ENCODE measurements at regions not wholly inside any gene's neighbourhood (a gene's known extent, or its start where the extent isn't known, plus 50 kb on each side); places are given as distances from the start of the nearest gene placed in this dataset.
A peak's percentile ranks its signal among the peaks of the same experiment; 100 is the strongest.

DNA sequence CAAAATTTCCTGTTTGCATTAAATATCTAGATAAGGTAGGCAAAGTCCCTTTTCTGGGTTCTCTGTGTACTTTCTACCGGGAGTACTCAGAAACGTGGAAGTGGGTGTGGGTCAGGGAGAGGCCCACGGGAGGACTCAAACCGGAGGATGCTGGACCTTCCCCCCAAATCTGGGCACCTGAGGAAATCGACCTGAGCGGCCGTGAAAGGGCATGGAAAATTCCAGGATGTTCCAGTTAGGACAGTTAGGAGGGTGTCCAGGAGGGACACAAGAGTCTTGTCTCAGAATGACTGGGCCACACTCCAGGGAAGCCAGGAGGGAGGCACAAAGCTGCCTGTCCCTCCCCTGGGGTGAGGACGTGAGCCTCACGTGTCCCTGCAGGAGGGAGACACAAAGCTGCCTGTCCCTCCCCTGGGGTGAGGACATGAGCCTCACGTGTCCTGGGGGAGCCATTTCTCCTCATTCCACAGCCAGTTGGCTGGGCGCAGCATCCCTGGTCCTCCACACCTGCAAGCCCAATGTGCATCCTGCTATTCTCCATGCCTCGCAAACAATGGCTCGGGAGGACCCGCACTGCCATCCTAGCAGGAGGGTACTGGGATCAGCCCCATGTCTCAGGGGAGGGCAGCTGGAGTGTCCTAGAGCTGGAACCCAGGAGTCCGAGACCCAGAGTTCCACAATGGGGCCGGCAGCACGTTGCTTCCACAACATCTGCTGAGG, 190.5 kb upstream of the PPP2R2D start:
- no peak for DNase-seq

DNA sequence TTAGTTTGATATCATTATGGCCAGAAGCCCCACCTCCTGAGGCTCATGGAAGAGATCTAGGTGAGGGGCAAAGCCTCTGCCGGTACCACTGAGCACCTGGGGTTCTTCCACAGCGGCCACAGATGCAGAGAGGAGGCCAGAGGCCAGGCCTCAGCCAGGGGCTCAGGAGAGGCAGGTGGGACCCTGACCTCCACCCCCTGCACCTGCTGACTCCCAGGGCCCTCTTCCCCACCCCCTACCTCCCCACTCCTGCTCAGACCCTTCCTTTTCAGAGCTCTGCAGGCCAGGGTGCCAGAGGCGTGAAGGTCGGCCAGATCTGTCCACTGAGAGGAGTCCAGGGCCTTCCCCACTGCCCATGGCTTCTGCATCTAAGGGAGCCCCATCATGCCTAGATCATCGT, 178.7 kb upstream of the PPP2R2D start:
- DNase-seq, result no peak

DNA sequence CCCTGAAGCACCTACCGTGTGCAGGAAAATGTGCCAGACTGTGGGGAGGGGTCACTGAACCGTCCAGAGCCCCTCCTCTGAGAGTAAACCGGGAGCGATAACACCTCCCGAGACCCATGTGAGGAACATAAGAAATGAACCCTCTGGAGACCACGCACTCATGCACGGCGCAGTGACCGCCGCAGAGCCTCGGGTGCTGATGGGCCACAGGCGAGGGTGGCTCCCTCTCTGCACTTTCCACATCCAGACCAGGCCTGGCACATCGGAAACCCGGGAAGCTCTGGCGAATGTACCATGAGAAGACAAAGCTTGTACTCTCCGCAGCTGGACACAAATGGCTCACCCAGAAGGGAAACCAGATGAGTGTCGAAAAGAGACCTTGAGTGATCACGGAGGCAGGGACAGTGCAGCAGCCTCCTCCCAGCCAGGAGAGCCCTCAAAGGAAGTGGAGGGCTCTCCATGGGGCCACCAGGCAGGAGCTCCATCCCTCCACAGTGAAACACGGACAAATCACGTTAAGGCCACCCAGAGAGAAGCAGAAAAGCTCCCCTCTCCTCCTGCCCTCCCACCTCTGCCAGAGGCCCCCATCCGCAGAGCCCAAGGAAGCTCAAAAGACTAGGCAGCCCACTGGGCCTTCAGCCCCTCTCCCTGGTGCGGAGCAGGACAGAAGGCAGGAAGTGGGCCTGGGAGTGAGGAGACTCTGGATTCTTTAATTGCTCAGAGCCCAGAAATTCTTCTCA, 178.1 kb upstream of the PPP2R2D start:
- DNase-seq, result no peak

DNA sequence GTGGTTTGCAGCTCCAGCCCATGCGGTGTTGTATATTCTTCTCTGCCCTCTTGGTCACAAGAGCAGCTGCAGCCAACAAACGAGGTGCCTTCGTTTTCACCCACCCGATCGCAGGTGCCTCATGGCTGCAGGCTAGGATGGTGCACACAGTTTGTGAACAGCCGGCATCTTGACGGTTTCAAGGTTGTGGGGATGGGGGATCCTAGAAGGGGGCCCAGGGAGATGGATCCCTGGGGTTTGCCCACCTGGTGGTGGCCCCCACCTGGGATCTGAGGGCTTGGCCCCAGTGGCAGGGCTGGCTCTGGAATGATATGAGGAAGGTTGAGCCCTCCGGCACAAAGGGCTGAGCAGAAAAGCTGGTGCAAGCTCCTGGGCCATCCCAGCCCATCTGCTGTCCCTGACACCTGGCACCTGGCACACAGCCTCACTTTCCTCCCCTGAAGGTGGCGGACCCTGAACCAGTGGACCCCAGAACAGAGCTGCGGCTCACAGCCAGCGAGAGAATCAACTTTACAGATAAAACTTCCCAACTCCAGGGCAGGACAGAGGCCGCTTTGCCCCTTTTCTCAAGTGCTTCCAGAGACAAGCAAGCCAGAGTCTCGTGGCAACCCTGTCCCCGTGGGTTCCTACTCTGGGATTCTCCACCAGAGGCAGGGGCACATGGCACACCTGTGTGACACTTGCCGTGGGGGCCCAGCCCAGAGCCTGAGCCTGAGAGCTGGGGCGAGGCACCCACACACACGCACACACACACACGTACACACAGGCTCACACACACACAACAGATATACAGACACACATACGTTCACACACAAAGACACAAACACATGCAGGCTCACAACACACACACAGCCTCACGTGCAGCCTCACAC, 177.3 kb upstream of the PPP2R2D start:
- no peak for DNase-seq

DNA sequence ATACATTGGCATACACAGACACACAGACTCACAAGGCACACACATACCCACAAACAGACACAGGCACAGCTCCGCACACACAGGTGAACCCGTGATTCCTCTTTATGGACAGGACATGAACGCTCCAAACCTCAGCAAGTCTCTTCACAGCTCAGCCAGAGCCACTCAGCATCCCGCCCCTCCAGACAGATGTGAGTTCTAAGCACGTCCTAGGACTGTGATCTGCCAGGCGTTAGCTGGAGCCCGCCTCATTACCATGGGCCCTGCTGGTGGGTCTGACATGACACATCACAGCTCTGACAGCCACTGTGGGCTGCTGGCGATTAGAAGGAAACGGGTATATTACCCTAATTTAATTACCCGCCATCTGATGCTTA, 176.7 kb upstream of the PPP2R2D start:
- no peak for DNase-seq

DNA sequence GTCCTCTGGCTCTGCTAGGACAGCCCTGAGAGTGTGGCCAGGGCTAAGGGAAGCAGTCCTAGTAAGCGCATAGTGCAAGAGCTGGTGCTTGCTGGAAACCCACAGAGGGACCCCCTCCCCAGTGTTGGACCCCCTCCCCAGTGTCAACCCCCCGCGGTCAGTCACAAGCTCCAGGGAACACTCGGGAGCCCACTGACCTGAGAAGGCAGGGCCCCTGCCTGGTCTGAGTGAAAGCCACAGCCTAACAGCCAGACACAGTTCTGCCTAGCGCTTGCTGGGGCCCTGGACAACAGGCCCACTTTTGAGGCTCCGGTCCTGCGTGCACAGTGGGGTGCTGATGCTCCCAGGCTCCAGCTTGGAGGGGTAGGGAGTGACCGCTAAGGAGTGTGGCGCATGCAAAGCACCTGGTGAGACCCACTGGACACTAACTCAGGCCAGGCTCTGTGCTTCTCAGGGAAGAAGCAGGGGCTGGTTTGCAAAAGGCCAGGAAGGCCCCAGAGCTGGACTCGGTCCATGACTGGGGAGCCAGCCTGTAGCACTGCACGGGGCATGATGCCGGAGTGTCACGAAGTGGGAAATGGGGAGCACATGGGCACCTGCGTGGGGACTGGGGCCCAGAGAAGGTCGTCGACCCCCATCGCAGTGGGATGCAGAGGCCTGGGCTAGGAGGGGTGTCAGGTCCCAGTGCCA, 175.8 kb upstream of the PPP2R2D start:
- no peak for DNase-seq

DNA sequence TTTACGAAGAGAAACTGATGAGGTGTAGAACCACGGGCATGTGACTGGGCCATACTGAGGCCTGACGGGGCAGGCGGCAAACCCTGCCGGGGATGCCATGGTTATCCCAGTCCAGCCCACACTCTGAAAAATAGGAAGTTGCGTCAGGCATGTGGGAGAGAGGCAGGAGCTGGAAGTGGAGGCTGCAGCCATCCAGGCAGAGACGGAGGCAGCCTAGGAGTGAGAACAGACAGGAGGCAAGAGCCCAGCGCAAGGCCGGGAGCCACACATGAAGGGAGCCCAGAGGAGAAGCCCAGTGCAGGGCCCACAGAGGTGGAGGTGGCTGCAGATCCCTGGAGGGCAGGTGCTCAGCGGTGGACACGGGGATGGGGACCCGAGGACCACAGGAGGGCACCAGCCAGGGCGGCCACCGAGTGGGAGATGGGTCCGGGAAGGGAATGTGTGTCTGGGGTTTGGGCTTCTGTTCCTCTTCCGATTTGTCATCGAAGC, 175.2 kb upstream of the PPP2R2D start:
- DNase-seq, result no peak

DNA sequence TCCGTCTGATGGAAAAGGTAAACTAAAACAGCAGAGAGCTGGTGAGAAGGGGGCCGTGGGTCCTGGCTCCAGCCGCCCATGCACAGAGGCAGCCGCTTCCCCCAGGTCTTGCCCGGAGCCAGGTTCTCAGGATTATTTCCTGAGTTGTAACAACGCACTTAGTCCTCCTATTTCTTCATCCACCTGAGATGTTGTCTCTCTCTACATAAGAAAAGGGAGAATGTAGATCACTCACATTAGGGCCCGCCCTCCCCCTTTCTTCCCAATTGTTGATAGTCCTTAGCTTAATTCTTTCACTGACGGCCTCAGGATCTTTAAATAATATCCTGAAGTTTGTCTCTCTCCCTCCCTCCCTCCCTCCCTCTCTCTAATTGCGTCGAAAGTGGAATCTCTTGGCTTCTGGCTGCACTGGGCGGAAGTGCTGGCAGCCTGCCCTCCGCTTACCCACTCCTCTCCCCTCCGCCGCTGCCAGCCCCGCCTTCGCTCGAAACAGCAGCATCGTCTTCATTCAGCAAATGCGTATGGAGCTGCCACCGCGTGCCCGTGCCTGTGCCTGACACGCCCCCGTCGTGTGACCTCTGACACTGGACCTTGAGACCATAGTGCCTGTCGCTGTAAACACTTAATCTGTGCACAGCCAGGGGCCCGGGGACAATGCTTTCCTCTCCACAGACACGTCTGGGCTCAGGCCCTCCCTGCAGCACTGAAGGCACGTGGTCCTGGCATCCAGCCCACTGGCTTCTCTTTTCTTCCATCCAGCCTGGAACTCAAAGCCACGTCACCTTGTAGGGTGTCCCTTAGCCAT, 174.5 kb upstream of the PPP2R2D start:
- DNase-seq, result peak; percentile 41

DNA sequence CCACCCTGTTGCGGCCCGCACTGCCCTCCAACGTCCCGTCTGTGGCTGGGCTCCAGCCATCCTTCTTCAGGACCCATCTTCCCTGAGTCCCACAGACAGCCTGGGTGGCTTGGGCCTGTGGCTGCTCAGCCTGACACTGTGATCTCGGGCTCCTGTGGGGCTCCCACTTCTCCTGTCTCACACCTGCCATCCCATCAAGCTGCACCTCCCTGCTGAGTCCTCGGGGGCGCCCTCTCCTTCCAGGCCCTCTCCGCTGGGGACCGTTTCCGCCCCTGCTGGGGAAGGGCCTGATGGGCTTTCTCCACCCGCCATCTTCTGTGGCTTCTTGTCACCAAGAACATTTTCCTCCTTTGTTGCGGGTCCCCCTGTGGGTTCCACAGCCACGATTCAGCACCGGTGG, 173.8 kb upstream of the PPP2R2D start:
- no peak for DNase-seq

DNA sequence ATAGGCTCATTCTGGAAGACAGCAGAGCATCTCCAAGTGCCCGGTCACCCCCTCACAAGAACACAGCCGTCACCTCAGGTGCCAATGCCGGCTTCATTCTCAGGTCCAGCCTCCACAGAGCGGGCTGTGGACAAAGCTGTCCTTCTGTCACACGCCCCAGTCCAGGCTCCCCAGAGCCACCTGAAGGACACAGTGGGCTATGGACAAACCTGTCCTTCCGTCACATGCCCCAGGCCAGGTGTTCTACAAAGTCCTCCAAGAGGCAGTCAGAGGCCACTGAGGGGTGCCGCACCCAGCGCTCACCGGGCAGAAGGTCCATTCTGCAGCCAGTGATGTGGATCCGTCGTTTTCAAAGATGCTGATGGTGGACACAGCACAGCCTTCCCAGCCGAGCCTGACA, 173.2 kb upstream of the PPP2R2D start:
- DNase-seq, result no peak

DNA sequence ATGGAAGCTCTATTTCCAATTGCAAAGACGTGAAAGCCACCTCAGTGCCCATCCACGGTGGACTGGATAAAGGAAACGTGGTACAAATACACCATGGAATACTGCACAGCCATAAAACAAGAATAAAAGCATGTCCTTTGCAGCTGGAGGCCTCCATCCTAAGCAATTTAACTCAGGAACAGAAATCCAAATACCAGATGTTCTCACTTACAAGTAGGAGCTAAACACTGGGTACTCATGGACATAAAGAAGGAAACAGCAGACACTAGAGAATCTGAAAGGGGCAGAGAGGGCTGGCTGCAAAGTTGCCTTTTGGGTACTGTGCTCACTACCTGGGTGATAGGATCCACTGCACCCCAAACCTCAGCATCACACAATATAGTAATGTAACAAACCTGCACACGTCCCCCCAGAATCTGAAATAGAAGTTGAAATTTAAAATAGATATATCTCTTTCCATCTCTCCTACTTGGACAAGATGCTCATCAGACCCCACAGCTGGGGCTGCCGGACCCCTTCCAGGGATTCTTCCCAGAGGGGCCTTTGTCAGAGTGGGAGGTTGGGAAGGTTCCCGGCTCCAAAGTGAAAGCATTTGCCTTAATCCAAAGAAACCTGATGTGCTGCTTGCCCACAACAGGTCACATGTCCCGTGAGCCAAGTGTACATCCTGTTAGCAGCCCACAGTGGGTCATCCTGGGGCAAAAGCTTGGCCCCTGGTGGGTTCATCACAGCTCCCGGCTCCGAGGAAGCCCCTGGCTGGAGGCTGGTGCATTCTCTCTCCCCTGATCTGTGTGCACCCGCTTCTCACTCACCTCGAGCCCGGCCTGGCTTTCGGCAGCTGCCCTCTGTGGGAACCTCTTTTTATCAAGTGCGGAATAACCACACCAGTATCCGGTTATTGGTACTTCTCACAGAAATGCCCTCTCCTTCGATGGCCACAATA, 172.3 kb upstream of the PPP2R2D start:
- DNase-seq, result no peak

DNA sequence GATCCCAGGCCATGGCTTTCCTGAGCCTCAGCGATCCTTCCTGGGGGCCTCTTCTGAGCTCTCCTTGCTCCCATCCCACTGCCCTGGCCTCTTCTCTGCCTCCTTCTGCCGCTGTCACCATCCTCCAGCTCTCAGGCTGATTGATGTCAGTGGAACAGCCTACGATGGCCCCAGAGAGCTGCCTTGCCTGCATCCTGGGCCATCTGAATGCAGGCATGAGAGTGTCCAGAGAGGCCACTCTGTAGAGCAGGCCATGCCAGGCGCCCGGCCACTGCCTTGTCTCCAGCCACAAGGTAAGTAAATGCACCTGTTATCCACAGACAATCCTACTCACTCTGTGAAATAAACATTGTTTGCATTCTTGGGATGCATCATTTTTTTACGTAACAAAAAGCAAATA, 171.4 kb upstream of the PPP2R2D start:
- DNase-seq, result no peak

DNA sequence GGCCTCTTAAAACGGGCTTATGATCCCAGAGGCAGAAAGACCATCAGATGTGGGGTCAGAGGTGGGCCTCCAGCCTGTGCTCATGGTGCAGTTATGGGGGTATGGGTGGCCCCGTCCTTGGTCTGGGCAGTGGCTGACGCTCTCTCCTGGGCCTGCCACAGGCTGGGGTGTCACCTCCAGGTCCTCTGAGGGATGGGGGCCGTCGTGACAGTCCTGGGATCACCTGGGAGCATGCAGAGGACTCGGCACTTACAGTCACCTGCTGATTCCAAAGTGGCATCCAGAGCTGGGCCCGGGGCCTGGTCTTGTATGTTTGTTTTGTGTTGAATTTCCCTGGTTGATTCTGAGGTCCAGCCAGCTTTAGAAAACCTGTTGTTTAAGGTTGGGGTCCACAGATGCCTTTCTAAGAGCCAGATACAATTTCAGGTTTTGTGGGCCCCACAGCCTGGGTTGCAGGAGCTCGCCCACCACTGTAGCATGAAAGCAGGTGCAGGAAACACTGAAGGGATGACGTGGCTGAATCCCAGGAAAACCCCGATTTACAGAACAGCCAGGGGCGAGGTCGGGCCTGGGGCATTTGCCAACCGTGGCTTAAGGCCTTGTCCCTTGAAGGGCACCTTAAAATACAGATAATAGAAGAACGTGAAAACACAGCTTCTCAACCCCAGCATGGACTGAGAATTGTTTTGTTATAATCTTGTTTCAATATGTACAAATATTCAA, 170.7 kb upstream of the PPP2R2D start:
- no peak for DNase-seq

DNA sequence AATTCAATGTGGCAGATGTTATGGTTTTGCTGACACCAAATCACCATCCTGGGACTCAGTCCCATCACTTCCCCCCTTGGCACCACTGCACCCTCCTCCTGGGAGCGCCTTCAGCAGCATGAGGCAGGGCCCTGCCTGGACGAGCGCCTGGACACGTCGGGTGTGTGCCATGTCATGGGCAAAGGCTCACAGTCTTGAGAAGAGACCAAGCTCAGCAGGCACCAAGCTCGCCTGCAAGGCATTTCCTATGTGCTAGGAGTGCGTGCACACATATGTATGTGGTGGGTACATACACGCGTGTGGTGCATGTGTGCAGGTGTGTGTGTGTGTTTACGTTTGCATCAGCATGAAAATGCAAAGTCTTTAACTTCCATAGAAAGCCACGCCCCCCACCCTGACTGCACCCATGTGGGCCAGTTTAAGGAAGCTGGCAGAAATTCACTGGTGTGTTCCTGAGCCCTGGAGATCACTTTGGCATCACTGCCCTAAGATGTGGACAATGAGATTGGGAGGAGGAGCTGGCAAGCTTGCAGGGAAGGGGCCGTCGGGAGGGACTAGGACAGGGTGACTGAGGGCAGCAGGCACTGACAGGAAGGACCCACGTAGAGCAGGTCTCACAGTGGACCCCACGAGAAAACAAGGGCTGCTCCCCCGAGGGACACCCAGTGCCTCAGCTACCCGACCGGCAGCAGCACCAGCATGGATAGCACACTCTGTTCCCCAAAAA, 169.9 kb upstream of the PPP2R2D start:
- DNase-seq, result no peak

DNA sequence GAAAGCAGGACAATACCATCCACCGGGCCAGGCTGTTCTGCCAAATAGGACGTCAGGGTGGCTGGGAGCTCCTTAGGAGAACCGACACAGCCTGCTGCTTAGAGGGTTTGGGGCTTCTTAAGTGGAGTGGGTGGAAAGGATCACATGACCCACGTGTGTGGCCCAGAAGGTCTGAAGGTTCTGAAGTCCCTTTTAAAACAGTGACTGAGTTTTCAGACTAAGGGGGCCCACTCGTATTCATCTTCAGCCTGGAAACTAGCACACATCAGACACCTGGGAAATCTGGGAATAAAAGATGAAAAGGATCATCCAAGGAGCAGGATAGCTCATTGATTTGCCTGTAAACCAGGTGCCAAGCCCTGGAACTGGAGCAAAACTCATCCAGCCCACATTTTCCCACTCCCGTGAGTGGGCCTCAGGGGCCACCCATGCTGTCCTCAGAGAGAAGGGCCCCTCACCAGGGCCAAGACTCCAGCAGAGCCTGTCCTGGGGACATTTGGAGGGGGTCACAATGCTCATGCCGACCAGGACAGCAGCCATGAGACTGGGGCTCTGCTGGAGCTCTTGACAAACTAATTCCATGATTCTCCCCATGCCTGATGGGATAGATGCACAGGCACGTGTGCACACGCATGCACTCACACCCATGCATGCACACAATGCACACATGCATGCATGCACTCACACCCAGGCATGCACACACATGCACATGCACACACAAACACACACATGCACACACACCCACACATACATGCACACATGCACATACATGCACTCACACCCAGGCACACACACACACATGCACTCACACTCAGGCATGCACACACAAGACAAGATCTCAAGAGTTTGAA, 168.8 kb upstream of the PPP2R2D start:
- DNase-seq, result no peak

DNA sequence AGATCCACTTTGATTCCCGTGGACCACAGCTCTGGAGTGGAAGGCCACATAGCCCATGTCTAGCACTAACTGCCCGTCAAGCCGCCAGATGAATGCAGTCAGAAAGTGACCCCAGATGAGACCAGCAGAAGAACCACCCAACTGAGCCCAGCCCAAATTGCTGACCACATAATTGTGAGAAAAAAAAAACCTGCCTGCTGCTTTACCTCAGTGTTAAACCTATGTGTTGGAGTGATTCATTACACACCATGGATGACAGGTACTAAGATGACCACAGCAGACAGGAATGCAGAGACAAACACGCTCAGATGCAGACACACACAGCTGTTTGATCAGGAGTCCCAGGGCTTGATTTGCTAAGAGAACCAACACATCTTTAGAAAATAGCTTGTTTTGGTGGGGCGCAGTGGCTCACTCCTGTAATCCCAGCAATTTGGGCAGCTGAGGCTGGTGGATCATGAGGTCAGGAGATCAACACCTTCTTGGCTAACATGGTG, 168.1 kb upstream of the PPP2R2D start:
- DNase-seq, result no peak

DNA sequence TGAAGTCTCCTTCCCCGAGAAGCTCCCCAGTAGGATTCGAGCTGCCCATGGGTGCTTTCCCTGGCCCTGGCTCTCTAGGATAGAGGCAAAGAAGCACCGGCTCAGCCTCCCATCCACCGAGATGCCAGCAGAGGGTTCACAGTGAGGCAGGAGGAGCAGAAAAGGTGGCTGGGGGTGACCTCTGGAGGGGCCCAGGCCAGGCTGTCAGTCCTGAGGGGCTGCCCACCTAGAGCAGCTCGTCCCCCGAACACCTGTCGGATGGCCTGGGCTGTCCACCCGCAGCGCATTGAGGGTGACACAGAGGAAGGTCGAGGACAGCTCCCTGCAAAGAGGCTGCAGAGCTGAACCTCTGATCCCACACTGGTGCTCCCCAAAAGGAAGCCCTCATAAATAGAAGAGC, 167.2 kb upstream of the PPP2R2D start:
- no peak for DNase-seq

DNA sequence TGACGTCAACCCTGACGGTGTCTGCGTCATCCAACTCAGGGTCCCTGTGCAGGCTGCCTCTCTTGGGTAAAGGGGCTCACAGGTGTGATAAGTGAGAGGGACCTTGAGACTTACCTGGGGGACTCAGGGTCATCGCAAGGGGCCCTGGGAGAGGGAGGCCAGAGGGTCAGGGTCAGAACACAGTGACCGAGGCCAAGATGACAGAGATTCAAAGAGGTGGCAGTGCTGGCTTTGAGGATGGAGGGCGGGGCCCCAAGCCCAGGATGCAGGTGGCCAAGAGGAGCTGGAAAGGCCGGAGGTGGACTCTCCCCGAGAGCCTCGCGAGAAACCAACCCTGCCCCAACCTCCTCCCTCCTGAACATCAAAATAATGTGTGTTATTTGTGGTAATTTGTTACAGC, 165.2 kb upstream of the PPP2R2D start:
- DNase-seq, result no peak
